Peyer's patch (tissue), 4 donors: ENCODE measurements at regions not wholly inside any gene's neighbourhood (a gene's known extent, or its start where the extent isn't known, plus 50 kb on each side); places are given as distances from the start of the nearest gene placed in this dataset.

Experiments used
- POLR2A ChIP-seq, 2 donors: fragments of 450-650 bp; IDR thresholded peaks; one replicate each; pipeline ENCODE4 v1.5.1; 2017; ENCODE audit warnings: antibody characterized with exemption in 2 of 2, mild to moderate bottlenecking in 2 of 2, moderate library complexity in 2 of 2
- TF ChIP-seq, protein P1 (sequence below), 6 experiments: fragments of 450-650 bp in 4 of 6; fragments of 200-600 bp in 2 of 6; sonication (generic) in 1 of 6; IDR thresholded peaks; one replicate each; pipeline ENCODE4 v1.5.1; 2017 to 2019; ENCODE audit warnings: antibody characterized with exemption in 6 of 6, mild to moderate bottlenecking in 3 of 6, moderate library complexity in 1 of 6

DNA sequence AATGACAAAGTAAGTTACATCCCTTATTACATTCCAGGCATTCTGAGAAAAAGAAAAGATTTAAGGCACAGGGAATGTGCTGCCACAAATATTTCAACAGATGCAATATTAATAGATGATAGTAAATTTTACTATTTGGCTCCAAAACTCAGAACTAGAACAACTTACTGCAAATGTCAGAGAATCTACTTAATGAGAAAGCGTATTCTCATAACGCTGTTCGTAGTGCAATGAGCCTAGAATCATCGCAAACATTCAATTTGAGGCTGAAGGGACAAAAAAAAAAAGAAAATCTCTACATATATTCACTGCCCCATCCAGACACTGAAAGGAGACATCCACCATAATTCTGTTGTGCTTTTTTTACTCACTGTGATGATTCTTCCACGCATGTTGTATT lies 272.1 kb upstream of the DOK6 start:
- TF ChIP-seq, protein P1, sequence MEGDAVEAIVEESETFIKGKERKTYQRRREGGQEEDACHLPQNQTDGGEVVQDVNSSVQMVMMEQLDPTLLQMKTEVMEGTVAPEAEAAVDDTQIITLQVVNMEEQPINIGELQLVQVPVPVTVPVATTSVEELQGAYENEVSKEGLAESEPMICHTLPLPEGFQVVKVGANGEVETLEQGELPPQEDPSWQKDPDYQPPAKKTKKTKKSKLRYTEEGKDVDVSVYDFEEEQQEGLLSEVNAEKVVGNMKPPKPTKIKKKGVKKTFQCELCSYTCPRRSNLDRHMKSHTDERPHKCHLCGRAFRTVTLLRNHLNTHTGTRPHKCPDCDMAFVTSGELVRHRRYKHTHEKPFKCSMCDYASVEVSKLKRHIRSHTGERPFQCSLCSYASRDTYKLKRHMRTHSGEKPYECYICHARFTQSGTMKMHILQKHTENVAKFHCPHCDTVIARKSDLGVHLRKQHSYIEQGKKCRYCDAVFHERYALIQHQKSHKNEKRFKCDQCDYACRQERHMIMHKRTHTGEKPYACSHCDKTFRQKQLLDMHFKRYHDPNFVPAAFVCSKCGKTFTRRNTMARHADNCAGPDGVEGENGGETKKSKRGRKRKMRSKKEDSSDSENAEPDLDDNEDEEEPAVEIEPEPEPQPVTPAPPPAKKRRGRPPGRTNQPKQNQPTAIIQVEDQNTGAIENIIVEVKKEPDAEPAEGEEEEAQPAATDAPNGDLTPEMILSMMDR (IDR thresholded peaks at IDR 0.05), result no peak
- no peak for TF ChIP-seq POLR2A (IDR thresholded peaks at IDR 0.05)
